Spleen (tissue), 11 donors: ENCODE measurements at regions not wholly inside any gene's neighbourhood (a gene's known extent, or its start where the extent isn't known, plus 50 kb on each side); places are given as distances from the start of the nearest gene placed in this dataset.

ENCODE experiments used
- DNase-seq: peaks from one replicate; pipeline ENCODE4 v3.0.0-alpha.2; 2020
- H3K27ac ChIP-seq, 8 donors: fragments of 200-600 bp; sonication (generic) in 7 of 8; 1 replicate in 4 of 8; 2 replicates in 4 of 8; pipeline versions ENCODE4 v1.5.0 to v1.8.0; 2016 to 2021; ENCODE audit warnings: inconsistent platforms in 4 of 8, mild to moderate bottlenecking in 4 of 8, moderate library complexity in 1 of 8
- H3K27me3 ChIP-seq, 7 donors: fragments of 200-600 bp; sonication (generic) in 6 of 7; replicated peaks in 1 of 7; 1 replicate in 4 of 7; 2 replicates in 3 of 7; pipeline versions ENCODE4 v1.5.0 to v1.8.0; 2016 to 2021; ENCODE audit warnings: inconsistent platforms in 3 of 7, mild to moderate bottlenecking in 1 of 7
- H3K36me3 ChIP-seq, 6 donors: fragments of 200-600 bp; sonication (generic) in 5 of 6; 1 replicate in 4 of 6; 2 replicates in 2 of 6; pipeline versions ENCODE4 v1.5.0 to v1.8.0; 2016 to 2021; ENCODE audit warnings: inconsistent platforms in 2 of 6
- H3K4me1 ChIP-seq, 6 donors: fragments of 200-600 bp; sonication (generic) in 5 of 6; 1 replicate in 3 of 6; 2 replicates in 3 of 6; pipeline versions ENCODE4 v1.5.0 to v1.8.0; 2016 to 2021; ENCODE audit warnings: inconsistent platforms in 3 of 6
- H3K4me3 ChIP-seq, 8 donors: fragments of 200-600 bp; sonication (generic) in 7 of 8; 1 replicate in 4 of 8; 2 replicates in 4 of 8; pipeline versions ENCODE4 v1.5.0 to v1.8.0; 2016 to 2021; ENCODE audit warnings: inconsistent platforms in 4 of 8, mild to moderate bottlenecking in 4 of 8, moderate library complexity in 2 of 8
- H3K9me3 ChIP-seq, 8 donors: fragments of 200-600 bp; sonication (generic) in 7 of 8; 1 replicate in 4 of 8; 2 replicates in 4 of 8; pipeline versions ENCODE4 v1.5.0 to v1.8.0; 2016 to 2021; ENCODE audit warnings: inconsistent platforms in 4 of 8
- POLR2A ChIP-seq, 3 donors: fragments of 450-650 bp; IDR thresholded peaks; one replicate each; pipeline ENCODE4 v1.5.1; 2017; ENCODE audit warnings: antibody characterized with exemption in 3 of 3, mild to moderate bottlenecking in 1 of 3
- POLR2AphosphoS5 ChIP-seq, 3 donors: sonication (generic); formaldehyde crosslinking; IDR thresholded peaks; one replicate each; pipeline ENCODE4 v1.5.1; 2017; ENCODE audit warnings: antibody characterized with exemption in 3 of 3
- WGBS, 5 donors: extraction: QIAGEN DNeasy Blood & Tissue Kit in 3 of 5; methylation state at CpG; one replicate each; pipeline versions ENCODE4 v1.1.5 to v1.1.7; 2013 to 2018; 5-methylcytosine and 5-hydroxymethylcytosine counted together
- intact Hi-C: fragments of 100-400 bp; cut with DNase I; formaldehyde crosslinking; loops from one replicate; pipeline ENCODE4 v1.15.0; 2023; ENCODE audit warnings: low total_unique reads
- TF ChIP-seq, protein P1 (sequence below), 11 experiments: fragments of 200-600 bp in 7 of 11; fragments of 450-650 bp in 4 of 11; sonication (generic) in 4 of 11; IDR thresholded peaks in 8 of 11; conservative IDR thresholded peaks in 3 of 11; 1 replicate in 7 of 11; 2 replicates in 4 of 11; pipeline versions ENCODE4 v1.4.0 to v1.8.0; 2016 to 2021; ENCODE audit warnings: antibody characterized with exemption in 11 of 11, inconsistent platforms in 4 of 11, mild to moderate bottlenecking in 1 of 11
- donor health status: healthy with polysubstance abuse.
- donor health status: DM: no; HTN: no; CAD: no; lungs with moderate emphysema.
- donor health status: DM: no; HTN: no; CAD: no.
- donor health status: Bipolar disorder and iron deficiency.
- donor health status: healthy.
- donor health status: DM: no; HTN: no; CAD: no.
- donor health status: DM: yes; HTN: yes; CAD: no.

DNA sequence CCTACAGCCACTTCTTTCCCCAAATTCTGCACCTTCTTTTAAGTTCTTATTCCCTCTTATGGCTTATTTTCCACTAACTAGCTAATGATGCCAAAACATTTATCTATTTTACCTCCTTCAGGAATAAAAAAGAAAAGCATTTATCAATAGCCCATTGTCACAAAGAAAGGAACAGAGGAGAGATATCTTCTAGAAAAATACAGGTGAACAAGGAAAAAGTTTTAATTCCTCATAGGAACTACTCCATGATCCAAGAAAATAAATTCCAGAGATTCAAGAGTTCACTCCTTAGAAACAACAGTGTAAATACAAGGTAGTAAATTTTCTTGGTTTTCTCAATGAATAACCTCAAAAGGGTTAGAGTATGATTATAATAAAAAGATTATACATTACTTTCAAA, 52.6 kb upstream of the TOP3B start:
- H3K4me1 ChIP-seq: peaks cover 0 to 49% (median 16%) of the 10 kb centered on the region in 6 donors
- H3K27ac ChIP-seq: no peak overlapping the region
- intact Hi-C loops: no loop called here
- no peaks in the 10 kb centered on the region for H3K36me3 ChIP-seq
- H3K27me3 ChIP-seq: peaks cover 0 to 12% (median 0%) of the 10 kb centered on the region in 7 donors
- no peak for TF ChIP-seq POLR2A (IDR thresholded peaks at IDR 0.05)
- TF ChIP-seq, protein P1, sequence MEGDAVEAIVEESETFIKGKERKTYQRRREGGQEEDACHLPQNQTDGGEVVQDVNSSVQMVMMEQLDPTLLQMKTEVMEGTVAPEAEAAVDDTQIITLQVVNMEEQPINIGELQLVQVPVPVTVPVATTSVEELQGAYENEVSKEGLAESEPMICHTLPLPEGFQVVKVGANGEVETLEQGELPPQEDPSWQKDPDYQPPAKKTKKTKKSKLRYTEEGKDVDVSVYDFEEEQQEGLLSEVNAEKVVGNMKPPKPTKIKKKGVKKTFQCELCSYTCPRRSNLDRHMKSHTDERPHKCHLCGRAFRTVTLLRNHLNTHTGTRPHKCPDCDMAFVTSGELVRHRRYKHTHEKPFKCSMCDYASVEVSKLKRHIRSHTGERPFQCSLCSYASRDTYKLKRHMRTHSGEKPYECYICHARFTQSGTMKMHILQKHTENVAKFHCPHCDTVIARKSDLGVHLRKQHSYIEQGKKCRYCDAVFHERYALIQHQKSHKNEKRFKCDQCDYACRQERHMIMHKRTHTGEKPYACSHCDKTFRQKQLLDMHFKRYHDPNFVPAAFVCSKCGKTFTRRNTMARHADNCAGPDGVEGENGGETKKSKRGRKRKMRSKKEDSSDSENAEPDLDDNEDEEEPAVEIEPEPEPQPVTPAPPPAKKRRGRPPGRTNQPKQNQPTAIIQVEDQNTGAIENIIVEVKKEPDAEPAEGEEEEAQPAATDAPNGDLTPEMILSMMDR (IDR thresholded peaks at IDR 0.05 in 8 of 11, conservative IDR thresholded peaks at IDR 0.05 in 3 of 11): no peak
- no peak overlapping the region for H3K4me3 ChIP-seq
- no peaks in the 10 kb centered on the region for H3K9me3 ChIP-seq
- no peak for DNase-seq

DNA sequence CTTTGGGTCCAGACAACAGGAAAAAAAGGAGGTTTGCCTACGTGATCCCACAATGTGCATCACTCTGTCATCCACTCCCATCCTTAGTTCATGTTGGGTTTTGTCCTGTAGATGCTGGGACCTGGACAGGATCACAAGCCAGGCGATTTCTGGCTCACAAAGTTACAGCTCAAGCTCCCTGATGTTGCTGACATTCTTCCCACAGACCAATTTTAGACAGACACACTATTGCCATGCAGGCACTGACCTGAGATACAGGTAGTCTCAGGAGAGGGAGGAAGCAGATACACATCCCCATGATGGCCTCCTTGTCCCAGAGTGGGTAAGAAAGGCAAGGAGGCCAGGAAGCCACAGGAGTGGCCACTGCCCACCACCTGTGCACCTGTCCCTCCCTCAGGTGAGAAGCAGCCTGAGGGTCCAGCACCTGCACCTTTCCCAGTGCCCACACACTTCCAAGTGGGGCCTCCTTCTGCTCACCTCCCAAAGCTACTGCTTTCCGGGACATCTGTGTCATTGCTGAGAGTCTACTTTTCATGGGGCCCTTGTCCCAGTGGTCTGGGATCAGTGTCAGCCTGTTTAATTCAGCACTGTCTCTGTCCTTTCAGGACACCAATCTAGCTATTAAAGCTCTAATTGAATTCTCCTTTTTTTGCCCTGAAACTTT, 52.0 kb upstream of the TOP3B start:
- Histone ChIP-seq H3K9me3 (no peaks in the 10 kb centered on the region), H3K27me3 (peaks cover 0 to 12% (median 0%) of the 10 kb centered on the region in 7 donors), H3K36me3 (no peaks in the 10 kb centered on the region), H3K27ac (no peak overlapping the region), H3K4me1 (peaks cover 0 to 54% (median 18%) of the 10 kb centered on the region in 6 donors), H3K4me3 (no peak overlapping the region)
- DNase-seq: no peak
- WGBS, 5 donors: 78 to 100% (median 83%) methylated on average over 3 of the region's 3 CpGs
- TF ChIP-seq POLR2A (IDR thresholded peaks at IDR 0.05): no peak
- TF ChIP-seq, protein P1 (IDR thresholded peaks at IDR 0.05 in 8 of 11, conservative IDR thresholded peaks at IDR 0.05 in 3 of 11): no peak
- no peak for TF ChIP-seq POLR2AphosphoS5 (IDR thresholded peaks at IDR 0.05)
- intact Hi-C loops: no loop called here

DNA sequence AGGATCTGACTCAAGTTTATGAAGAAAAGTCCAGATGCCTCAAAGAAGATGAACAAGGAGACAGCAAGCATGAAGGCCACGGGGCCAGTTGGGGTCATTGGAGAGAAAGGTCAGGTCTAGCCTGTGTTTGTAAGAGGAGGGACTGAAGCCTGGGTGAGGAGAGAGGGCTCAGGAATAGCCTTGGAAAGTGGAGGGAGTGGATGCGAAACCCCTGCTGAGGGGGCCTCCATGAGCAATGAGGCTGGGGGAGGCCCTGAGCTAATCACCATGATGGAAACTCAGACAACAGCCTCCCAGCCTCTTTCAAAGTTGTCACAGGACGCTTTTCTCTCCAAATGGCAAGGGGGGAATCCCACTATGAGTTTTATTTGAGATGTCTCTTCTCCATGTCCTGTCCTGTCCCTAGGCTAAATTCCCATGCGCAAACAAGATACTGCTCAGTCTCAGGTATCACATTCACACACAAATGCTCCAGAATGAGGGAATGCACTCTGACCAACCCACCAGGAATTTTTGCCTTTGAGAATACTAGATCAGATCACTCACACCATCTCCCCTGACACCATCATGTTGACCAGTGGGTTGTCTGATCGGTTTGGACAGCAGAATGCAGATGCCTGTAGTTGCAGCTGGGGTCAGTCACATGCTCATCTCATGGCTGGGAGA, 51.3 kb upstream of the TOP3B start:
- TF ChIP-seq POLR2A (IDR thresholded peaks at IDR 0.05) (no peak), POLR2AphosphoS5 (IDR thresholded peaks at IDR 0.05) (no peak)
- TF ChIP-seq, protein P1 (IDR thresholded peaks at IDR 0.05 in 8 of 11, conservative IDR thresholded peaks at IDR 0.05 in 3 of 11): no peak
- DNase-seq: no peak

More for the DNA sequence above, 51.3 kb upstream of the TOP3B start:
- H3K27ac ChIP-seq: no peak overlapping the region
- H3K4me1 ChIP-seq: peaks cover 0 to 54% (median 18%) of the 10 kb centered on the region in 6 donors
- intact Hi-C loops: no loop called here
- no peaks in the 10 kb centered on the region for H3K9me3 ChIP-seq
- H3K36me3 ChIP-seq: no peaks in the 10 kb centered on the region
- peaks cover 0 to 12% (median 0%) of the 10 kb centered on the region in 7 donors for H3K27me3 ChIP-seq
- WGBS, 5 donors: 76 to 87% (median 83%) methylated on average over 4 to 5 of the region's 5 CpGs
- H3K4me3 ChIP-seq: no peak overlapping the region
